DOHH2 (cell line): ENCODE measurements at regions not wholly inside any gene's neighbourhood (a gene's known extent, or its start where the extent isn't known, plus 50 kb on each side); places are given as distances from the start of the nearest gene placed in this dataset.

ENCODE experiments used
- H3F3A ChIP-seq: fragments of 200-600 bp; sonication (generic), shearing (Covaris generic); 2 replicates; pipeline ENCODE4 v1.6.0; 2016; ENCODE audit warnings: antibody characterized with exemption, mild to moderate bottlenecking; ENCODE audit not compliant: control insufficient read depth, insufficient read depth
- H3K27ac ChIP-seq: fragments of 200-600 bp; sonication (generic); 2 replicates; pipeline ENCODE4 v1.5.1; 2014; ENCODE audit warnings: low read depth, mild to moderate bottlenecking, low read length, moderate library complexity
- H3K27me3 ChIP-seq: fragments of 200-600 bp; sonication (generic); 2 replicates; pipeline ENCODE4 v1.6.1; 2014; ENCODE audit warnings: mild to moderate bottlenecking, low read length, mixed read lengths; ENCODE audit not compliant: control insufficient read depth
- H3K36me3 ChIP-seq: fragments of 200-600 bp; sonication (generic); 2 replicates; pipeline ENCODE4 v1.6.1; 2014; ENCODE audit warnings: mild to moderate bottlenecking, low read length, moderate library complexity, mixed read lengths; ENCODE audit not compliant: control insufficient read depth
- H3K4me1 ChIP-seq: fragments of 200-600 bp; sonication (generic); 2 replicates; pipeline ENCODE4 v1.6.1; 2014; ENCODE audit warnings: mild to moderate bottlenecking, low read length, mixed read lengths; ENCODE audit not compliant: control insufficient read depth
- H3K4me2 ChIP-seq: fragments of 200-600 bp; sonication (generic); 2 replicates; pipeline ENCODE4 v1.6.0; 2014; ENCODE audit warnings: mild to moderate bottlenecking, low read length, moderate library complexity
- H3K4me3 ChIP-seq: fragments of 200-600 bp; sonication (generic); 2 replicates; pipeline ENCODE4 v1.5.1; 2014; ENCODE audit warnings: mild to moderate bottlenecking, low read length, mixed read lengths
- H3K79me2 ChIP-seq: fragments of 200-600 bp; sonication (generic); 2 replicates; pipeline ENCODE4 v1.6.1; 2014; ENCODE audit warnings: mild to moderate bottlenecking, low read length, mixed read lengths; ENCODE audit not compliant: control insufficient read depth
- H3K9me2 ChIP-seq: fragments of 200-600 bp; sonication (generic); replicated peaks from 2 replicates; pipeline ENCODE4 v1.6.1; 2014; ENCODE audit warnings: mild to moderate bottlenecking, low read length, mixed read lengths; ENCODE audit not compliant: control insufficient read depth
- H3K9me3 ChIP-seq: fragments of 200-600 bp; sonication (generic); 2 replicates; pipeline ENCODE4 v1.6.1; 2014; ENCODE audit warnings: antibody characterized with exemption, low read length, mixed read lengths; ENCODE audit not compliant: control insufficient read depth, insufficient read depth
- H4K20me1 ChIP-seq: fragments of 200-600 bp; sonication (generic); 2 replicates; pipeline ENCODE4 v1.6.0; 2014; ENCODE audit warnings: low read depth, mild to moderate bottlenecking, antibody characterized with exemption, low read length, moderate library complexity; ENCODE audit not compliant: control insufficient read depth, insufficient read depth
- CTCF ChIP-seq: fragments of 200-600 bp; sonication (generic); IDR thresholded peaks from one replicate; pipeline ENCODE4 v1.5.1; 2014; ENCODE audit warnings: antibody characterized with exemption, mild to moderate bottlenecking, low read depth, low read length; ENCODE audit not compliant: poor library complexity, severe bottlenecking
- EZH2phosphoT487 ChIP-seq: fragments of 200-600 bp; sonication (generic); IDR thresholded peaks from 2 replicates; pipeline ENCODE4 v1.6.1; 2017; ENCODE audit warnings: borderline replicate concordance, mild to moderate bottlenecking, antibody characterized with exemption, low read length, moderate library complexity, mixed read lengths

- Histone ChIP-seq H3K27me3 (no peaks in the 10 kb centered on the region), H3K4me3 (no peak overlapping the region), H3K4me2 (no peak overlapping the region), H3F3A (no peaks in the 10 kb centered on the region), H3K27ac (no peak overlapping the region), H3K9me2 (no peaks in the 10 kb centered on the region), H3K79me2 (no peaks in the 10 kb centered on the region), H3K9me3 (no peaks in the 10 kb centered on the region), H4K20me1 (no peaks in the 10 kb centered on the region), H3K4me1 (no peaks in the 10 kb centered on the region), H3K36me3 (no peaks in the 10 kb centered on the region)
- TF ChIP-seq EZH2phosphoT487 = no peak
These were observed 216.9 kb downstream of the NUF2 start for GRCh38 chr1:163538667-163539066.

- Histone ChIP-seq H4K20me1 (no peaks in the 10 kb centered on the region), H3K9me2 (no peaks in the 10 kb centered on the region), H3F3A (no peaks in the 10 kb centered on the region), H3K4me1 (no peaks in the 10 kb centered on the region), H3K4me3 (no peak overlapping the region), H3K27ac (no peak overlapping the region), H3K36me3 (no peaks in the 10 kb centered on the region), H3K79me2 (no peaks in the 10 kb centered on the region), H3K9me3 (no peaks in the 10 kb centered on the region), H3K4me2 (no peak overlapping the region), H3K27me3 (no peaks in the 10 kb centered on the region)
- TF ChIP-seq CTCF = no peak
- TF ChIP-seq EZH2phosphoT487 = no peak
These were observed 219.0 kb downstream of the NUF2 start for GRCh38 chr1:163540727-163541126.

- Histone ChIP-seq H3K79me2 (no peaks in the 10 kb centered on the region), H3F3A (no peaks in the 10 kb centered on the region), H3K9me2 (no peaks in the 10 kb centered on the region), H3K9me3 (no peaks in the 10 kb centered on the region), H3K27ac (no peak overlapping the region), H3K4me1 (no peaks in the 10 kb centered on the region), H3K36me3 (no peaks in the 10 kb centered on the region), H3K4me3 (no peak overlapping the region), H3K4me2 (no peak overlapping the region), H4K20me1 (no peaks in the 10 kb centered on the region), H3K27me3 (no peaks in the 10 kb centered on the region)
- TF ChIP-seq CTCF (no peak), EZH2phosphoT487 (no peak)
These were observed 222.7 kb downstream of the NUF2 start for GRCh38 chr1:163544441-163544840.

GRCh38 chr1:163558162-163558561 lies 236.4 kb downstream of the NUF2 start:
- Histone ChIP-seq H3K9me2 (no peaks in the 10 kb centered on the region), H4K20me1 (no peaks in the 10 kb centered on the region), H3K4me2 (no peak overlapping the region), H3K9me3 (no peaks in the 10 kb centered on the region), H3K4me1 (no peaks in the 10 kb centered on the region), H3F3A (no peaks in the 10 kb centered on the region), H3K36me3 (no peaks in the 10 kb centered on the region), H3K4me3 (no peak overlapping the region), H3K27me3 (no peaks in the 10 kb centered on the region), H3K79me2 (no peaks in the 10 kb centered on the region), H3K27ac (no peak overlapping the region)
- TF ChIP-seq CTCF (no peak), EZH2phosphoT487 (no peak)
